Gastrocnemius medialis (tissue), 4 donors: ENCODE measurements at regions not wholly inside any gene's neighbourhood (a gene's known extent, or its start where the extent isn't known, plus 50 kb on each side); places are given as distances from the start of the nearest gene placed in this dataset.

Experiments
- ATAC-seq, 2 donors: fragments of 150-250 bp; one replicate each; pipeline ENCODE4 v1.9.1; 2016
- DNase-seq, 2 donors: peaks; one replicate each; pipeline ENCODE4 v3.0.0-alpha.2; 2019
- H3K27ac ChIP-seq, 4 donors: fragments of 200-600 bp; sonication (generic); 1 replicate in 1 of 4; 2 replicates in 3 of 4; pipeline ENCODE4 v1.5.1; 2016 to 2018; ENCODE audit warnings: mild to moderate bottlenecking in 2 of 4, moderate library complexity in 1 of 4
- H3K27me3 ChIP-seq, 3 donors: fragments of 200-600 bp; sonication (generic) in 2 of 3; 1 replicate in 1 of 3; 2 replicates in 2 of 3; pipeline versions ENCODE4 v1.5.1 to v1.6.0; 2016 to 2019; ENCODE audit warnings: mild to moderate bottlenecking in 1 of 3, moderate library complexity in 1 of 3
- H3K36me3 ChIP-seq, 2 donors: fragments of 200-600 bp; sonication (generic) in 1 of 2; one replicate each; pipeline ENCODE4 v1.5.1; 2017 to 2018
- H3K4me1 ChIP-seq, 2 donors: fragments of 200-600 bp; sonication (generic) in 1 of 2; one replicate each; pipeline ENCODE4 v1.5.1; 2016 to 2017; ENCODE audit warnings: mild to moderate bottlenecking in 2 of 2
- H3K4me3 ChIP-seq, 4 donors: fragments of 200-600 bp; sonication (generic) in 3 of 4; 1 replicate in 1 of 4; 2 replicates in 3 of 4; pipeline ENCODE4 v1.5.1; 2016 to 2019; ENCODE audit warnings: mild to moderate bottlenecking in 2 of 4
- H3K9me3 ChIP-seq, 3 donors: fragments of 200-600 bp; sonication (generic) in 2 of 3; 1 replicate in 1 of 3; 2 replicates in 2 of 3; pipeline ENCODE4 v1.5.1; 2016 to 2019
- CTCF ChIP-seq, 5 experiments: fragments of 450-650 bp in 3 of 5; fragments of 200-600 bp in 2 of 5; sonication (generic) in 2 of 5; IDR thresholded peaks in 4 of 5; conservative IDR thresholded peaks in 1 of 5; 1 replicate in 4 of 5; 2 replicates in 1 of 5; pipeline ENCODE4 v1.5.1; 2016 to 2019; ENCODE audit warnings: antibody characterized with exemption in 5 of 5, mild to moderate bottlenecking in 3 of 5, moderate library complexity in 3 of 5
- POLR2A ChIP-seq, 2 donors: fragments of 450-650 bp; IDR thresholded peaks; one replicate each; pipeline ENCODE4 v1.6.1; 2017; ENCODE audit warnings: antibody characterized with exemption in 2 of 2, mild to moderate bottlenecking in 2 of 2, moderate library complexity in 2 of 2
- in situ Hi-C, 4 donors: fragments of 200-750 bp; cut with MboI; loops; one replicate each; pipeline versions ENCODE4 v1.15.0 to v1.8.0; 2017; ENCODE audit warnings: low sequenced_read_pairs in 4 of 4
- intact Hi-C: fragments of 100-400 bp; cut with DNase I; formaldehyde crosslinking; loops from one replicate; pipeline ENCODE4 v1.15.1; 2023; ENCODE audit warnings: low total_unique reads

GRCh38 chr12:58656254-58657009 lies 263.9 kb downstream of the LRIG3 start:
- H3K27ac ChIP-seq, result no peak overlapping the region
- ATAC-seq (no peak), DNase-seq (no peak)
- H3K4me3 ChIP-seq, result no peak overlapping the region
- intact Hi-C loops, result no loop called here
- no peaks in the 10 kb centered on the region for H3K4me1 ChIP-seq
- TF ChIP-seq CTCF (IDR thresholded peaks at IDR 0.05 in 4 of 5, conservative IDR thresholded peaks at IDR 0.05 in 1 of 5) (no peak), POLR2A (IDR thresholded peaks at IDR 0.05) (no peak)
- H3K27me3 ChIP-seq, result no peaks in the 10 kb centered on the region
- no peaks in the 10 kb centered on the region for H3K9me3 ChIP-seq
- no peaks in the 10 kb centered on the region for H3K36me3 ChIP-seq
- in situ Hi-C loops, result no loop called here

DNA sequence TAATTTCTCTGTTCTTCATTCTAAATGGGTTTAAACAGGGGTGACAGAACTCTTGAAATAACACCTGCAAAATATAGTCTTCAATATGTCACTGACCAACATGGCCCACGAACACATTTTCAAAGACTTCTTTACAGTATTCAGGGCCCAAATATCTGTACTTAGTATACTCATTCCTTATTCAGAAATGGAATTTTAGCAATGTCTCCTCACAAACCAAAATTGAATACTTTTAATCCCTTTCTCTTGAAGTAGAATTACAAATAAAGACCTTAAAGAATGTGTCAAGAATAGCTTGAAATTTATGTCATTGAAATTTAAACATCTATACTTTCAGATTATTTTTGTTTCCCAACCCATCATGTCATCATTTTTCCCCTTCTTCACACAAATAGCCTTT lies 263.1 kb downstream of the LRIG3 start:
- no peak overlapping the region for H3K27ac ChIP-seq
- H3K9me3 ChIP-seq, result no peaks in the 10 kb centered on the region
- intact Hi-C loops, result no loop called here
- DNase-seq, result no peak
- in situ Hi-C loops, result no loop called here
- ATAC-seq, result no peak
- H3K27me3 ChIP-seq, result no peaks in the 10 kb centered on the region
- no peaks in the 10 kb centered on the region for H3K36me3 ChIP-seq
- no peak overlapping the region for H3K4me3 ChIP-seq
- no peak for TF ChIP-seq CTCF (IDR thresholded peaks at IDR 0.05 in 4 of 5, conservative IDR thresholded peaks at IDR 0.05 in 1 of 5)
- TF ChIP-seq POLR2A (IDR thresholded peaks at IDR 0.05), result no peak
- H3K4me1 ChIP-seq, result no peaks in the 10 kb centered on the region

GRCh38 chr12:58665375-58665774 lies 254.9 kb downstream of the LRIG3 start:
- no peak for ATAC-seq
- TF ChIP-seq POLR2A (IDR thresholded peaks at IDR 0.05) (no peak), CTCF (IDR thresholded peaks at IDR 0.05 in 4 of 5, conservative IDR thresholded peaks at IDR 0.05 in 1 of 5) (no peak)

GRCh38 chr12:58668233-58668632 lies 252.1 kb downstream of the LRIG3 start:
- H3K27me3 ChIP-seq, result no peaks in the 10 kb centered on the region
- intact Hi-C loops, result no loop called here

More at GRCh38 chr12:58665375-58665774, 254.9 kb downstream of the LRIG3 start:
- DNase-seq, result no peak
- intact Hi-C loops, result no loop called here
- Histone ChIP-seq H3K9me3 (no peaks in the 10 kb centered on the region), H3K36me3 (no peaks in the 10 kb centered on the region), H3K4me3 (no peak overlapping the region), H3K27me3 (no peaks in the 10 kb centered on the region), H3K27ac (no peak overlapping the region), H3K4me1 (no peaks in the 10 kb centered on the region)
- in situ Hi-C loops, result no loop called here

More at GRCh38 chr12:58668233-58668632, 252.1 kb downstream of the LRIG3 start:
- no peak for ATAC-seq
- no peak for DNase-seq
- in situ Hi-C loops, result no loop called here
- Histone ChIP-seq H3K4me1 (no peaks in the 10 kb centered on the region), H3K9me3 (no peaks in the 10 kb centered on the region), H3K27ac (no peak overlapping the region), H3K4me3 (no peak overlapping the region), H3K36me3 (no peaks in the 10 kb centered on the region)
- TF ChIP-seq POLR2A (IDR thresholded peaks at IDR 0.05), result no peak
- no peak for TF ChIP-seq CTCF (IDR thresholded peaks at IDR 0.05 in 4 of 5, conservative IDR thresholded peaks at IDR 0.05 in 1 of 5)
